Effector memory CD4-positive, alpha-beta T cell (primary cell): ENCODE measurements at regions not wholly inside any gene's neighbourhood (a gene's known extent, or its start where the extent isn't known, plus 50 kb on each side); places are given as distances from the start of the nearest gene placed in this dataset.

Experiments used
- DNase-seq, 3 donors: peaks; one replicate each; pipeline ENCODE4 v3.0.0-alpha.2; 2020
- H3K27ac ChIP-seq: 2 replicates; pipeline ENCODE4 v1.7.0; 2013; ENCODE audit warnings: mild to moderate bottlenecking, low read length, moderate library complexity; ENCODE audit not compliant: insufficient read depth, poor library complexity, severe bottlenecking
- H3K27me3 ChIP-seq: replicated peaks from 2 replicates; pipeline ENCODE4 v1.7.0; 2013; ENCODE audit warnings: mild to moderate bottlenecking, low read length; ENCODE audit not compliant: insufficient read depth, control insufficient read depth, poor library complexity, severe bottlenecking
- H3K36me3 ChIP-seq: 2 replicates; pipeline ENCODE4 v1.7.0; 2013; ENCODE audit warnings: mild to moderate bottlenecking, low read length, moderate library complexity; ENCODE audit not compliant: control insufficient read depth, insufficient read depth
- H3K4me1 ChIP-seq: 2 replicates; pipeline ENCODE4 v1.7.0; 2013; ENCODE audit warnings: low read length, mild to moderate bottlenecking; ENCODE audit not compliant: control insufficient read depth, insufficient read depth, poor library complexity, severe bottlenecking
- H3K4me3 ChIP-seq: 2 replicates; pipeline ENCODE4 v1.7.0; 2013; ENCODE audit warnings: low read length, low read depth, mild to moderate bottlenecking; ENCODE audit not compliant: insufficient read depth, poor library complexity, severe bottlenecking
- H3K9me3 ChIP-seq: 2 replicates; pipeline ENCODE4 v1.7.0; 2013; ENCODE audit warnings: mild to moderate bottlenecking, low read length, moderate library complexity; ENCODE audit not compliant: control insufficient read depth

GRCh38 chr5:123921193-123921592, 409.2 kb downstream of the CSNK1G3 start:
- H3K36me3 ChIP-seq, result no peaks in the 10 kb centered on the region
- H3K9me3 ChIP-seq, result no peaks in the 10 kb centered on the region
- no peak overlapping the region for H3K27ac ChIP-seq
- DNase-seq, result no peak
- no peaks in the 10 kb centered on the region for H3K27me3 ChIP-seq
- no peaks in the 10 kb centered on the region for H3K4me1 ChIP-seq
- no peak overlapping the region for H3K4me3 ChIP-seq

GRCh38 chr5:123916345-123917121, 404.6 kb downstream of the CSNK1G3 start:
- Histone ChIP-seq H3K4me1 (no peaks in the 10 kb centered on the region), H3K27ac (no peak overlapping the region), H3K9me3 (no peaks in the 10 kb centered on the region), H3K27me3 (no peaks in the 10 kb centered on the region), H3K36me3 (no peaks in the 10 kb centered on the region), H3K4me3 (no peak overlapping the region)
- DNase-seq, result no peak

- H3K9me3 ChIP-seq, result no peaks in the 10 kb centered on the region
- no peak for DNase-seq
Observed at GRCh38 chr5:123914333-123914732, 402.4 kb downstream of the CSNK1G3 start.

GRCh38 chr5:123907349-123907748, 395.4 kb downstream of the CSNK1G3 start:
- Histone ChIP-seq H3K36me3 (no peaks in the 10 kb centered on the region), H3K4me1 (no peaks in the 10 kb centered on the region), H3K27me3 (no peaks in the 10 kb centered on the region), H3K4me3 (no peak overlapping the region), H3K9me3 (no peaks in the 10 kb centered on the region), H3K27ac (no peak overlapping the region)
- no peak for DNase-seq

More at GRCh38 chr5:123914333-123914732, 402.4 kb downstream of the CSNK1G3 start:
- H3K27me3 ChIP-seq, result no peaks in the 10 kb centered on the region
- H3K4me1 ChIP-seq, result no peaks in the 10 kb centered on the region
- H3K36me3 ChIP-seq, result no peaks in the 10 kb centered on the region
- H3K27ac ChIP-seq, result no peak overlapping the region
- no peak overlapping the region for H3K4me3 ChIP-seq

- no peaks in the 10 kb centered on the region for H3K4me1 ChIP-seq
- no peaks in the 10 kb centered on the region for H3K36me3 ChIP-seq
- no peak overlapping the region for H3K27ac ChIP-seq
- no peaks in the 10 kb centered on the region for H3K9me3 ChIP-seq
- DNase-seq, result no peak
- H3K4me3 ChIP-seq, result no peak overlapping the region
- no peaks in the 10 kb centered on the region for H3K27me3 ChIP-seq
Observed at GRCh38 chr5:123906698-123907295, 394.8 kb downstream of the CSNK1G3 start.

GRCh38 chr5:123885081-123885480, 373.1 kb downstream of the CSNK1G3 start:
- H3K36me3 ChIP-seq, result no peaks in the 10 kb centered on the region
- no peak overlapping the region for H3K27ac ChIP-seq
- H3K4me3 ChIP-seq, result no peak overlapping the region
- no peaks in the 10 kb centered on the region for H3K4me1 ChIP-seq
- H3K27me3 ChIP-seq, result no peaks in the 10 kb centered on the region
- H3K9me3 ChIP-seq, result no peaks in the 10 kb centered on the region
- DNase-seq, result no peak

GRCh38 chr5:123882965-123883345, 371.0 kb downstream of the CSNK1G3 start:
- no peaks in the 10 kb centered on the region for H3K9me3 ChIP-seq
- no peak overlapping the region for H3K27ac ChIP-seq
- DNase-seq, result no peak
- no peak overlapping the region for H3K4me3 ChIP-seq
- H3K4me1 ChIP-seq, result no peaks in the 10 kb centered on the region
- H3K27me3 ChIP-seq, result no peaks in the 10 kb centered on the region
- no peaks in the 10 kb centered on the region for H3K36me3 ChIP-seq

GRCh38 chr5:123882319-123882964, 370.5 kb downstream of the CSNK1G3 start:
- Histone ChIP-seq H3K9me3 (no peaks in the 10 kb centered on the region), H3K27ac (no peak overlapping the region), H3K4me1 (no peaks in the 10 kb centered on the region), H3K4me3 (no peak overlapping the region), H3K36me3 (no peaks in the 10 kb centered on the region), H3K27me3 (no peaks in the 10 kb centered on the region)
- no peak for DNase-seq

GRCh38 chr5:123881759-123882244, 369.8 kb downstream of the CSNK1G3 start:
- Histone ChIP-seq H3K4me1 (no peaks in the 10 kb centered on the region), H3K4me3 (no peak overlapping the region), H3K27me3 (no peaks in the 10 kb centered on the region), H3K9me3 (no peaks in the 10 kb centered on the region), H3K36me3 (no peaks in the 10 kb centered on the region), H3K27ac (no peak overlapping the region)
- DNase-seq, result no peak

GRCh38 chr5:123880875-123881274, 368.9 kb downstream of the CSNK1G3 start:
- Histone ChIP-seq H3K27ac (no peak overlapping the region), H3K4me1 (no peaks in the 10 kb centered on the region), H3K4me3 (no peak overlapping the region), H3K9me3 (no peaks in the 10 kb centered on the region), H3K27me3 (no peaks in the 10 kb centered on the region), H3K36me3 (no peaks in the 10 kb centered on the region)
- no peak for DNase-seq
